ENCODE measurements at regions not wholly inside any gene's neighbourhood (a gene's known extent, or its start where the extent isn't known, plus 50 kb on each side); places are given as distances from the start of the nearest gene placed in this dataset.
A peak's percentile ranks its signal among the peaks of the same experiment; 100 is the strongest.

GRCh38 chr14:85409481-85410210, 120.3 kb upstream of the FLRT2 start:
- DNase-seq (ENCODE audit: low read depth in 2 of 2) = no peak

- DNase-seq (ENCODE audit: low read depth in 2 of 2) = no peak
Measured at GRCh38 chr14:85412756-85413155, 117.2 kb upstream of the FLRT2 start.

GRCh38 chr14:85413836-85414526, 116.0 kb upstream of the FLRT2 start:
- no peak for DNase-seq (ENCODE audit: low read depth in 2 of 2)

DNA sequence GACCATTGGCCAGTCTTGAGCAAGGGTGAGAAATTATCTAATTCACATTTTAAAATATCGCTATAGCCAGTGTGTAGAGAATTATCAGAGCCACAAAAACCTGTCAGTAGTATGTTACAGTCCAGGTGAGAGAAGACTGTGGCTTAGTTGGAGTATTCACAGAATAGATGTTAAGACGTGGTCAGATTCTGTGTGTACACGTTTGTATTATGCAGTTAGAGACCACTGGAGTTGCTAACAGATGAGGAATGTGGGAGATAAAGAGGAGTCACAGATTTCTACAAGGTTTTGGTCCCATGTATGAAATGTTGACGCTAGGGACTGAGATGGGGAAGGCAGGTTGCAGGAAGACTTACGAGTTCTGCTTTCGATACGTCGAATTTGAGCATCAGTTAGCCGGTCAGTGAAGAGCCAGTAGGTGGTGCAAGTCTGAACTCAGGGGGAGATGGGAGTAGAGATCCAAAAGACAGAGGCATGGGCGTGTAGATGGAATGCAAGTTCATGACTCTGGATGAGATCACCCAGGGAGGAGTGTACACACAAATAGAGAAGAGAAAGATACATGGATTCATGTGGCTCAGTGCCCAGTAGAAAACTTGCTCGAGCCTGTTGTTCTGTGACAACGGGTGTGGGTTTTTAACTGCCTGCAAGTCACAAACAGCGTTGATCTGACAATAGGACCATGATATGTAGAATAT, 114.8 kb upstream of the FLRT2 start:
- DNase-seq (ENCODE audit: low read depth in 2 of 2) = peak; percentile 57 to 64

DNA sequence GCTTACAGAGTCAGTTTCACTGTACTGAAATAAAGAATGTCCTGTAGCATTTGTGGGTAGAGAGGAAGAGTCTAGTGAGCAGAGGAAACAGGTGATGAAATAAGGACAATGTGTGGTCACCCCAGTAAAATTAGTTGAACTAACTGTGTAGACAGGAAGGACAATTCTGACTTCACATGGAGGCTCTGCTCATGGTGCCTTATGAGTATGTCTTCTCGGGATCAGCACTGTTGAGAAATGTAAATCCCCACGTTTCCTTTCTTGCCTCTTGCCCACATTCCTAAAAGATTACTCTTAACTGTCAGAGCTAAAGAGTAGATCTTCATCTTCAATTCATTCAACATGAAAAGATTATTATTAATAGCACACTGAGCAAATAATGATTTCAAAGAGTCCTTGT, 113.2 kb upstream of the FLRT2 start:
- peak; percentile 34 to 40 for DNase-seq (ENCODE audit: low read depth in 2 of 2)

DNA sequence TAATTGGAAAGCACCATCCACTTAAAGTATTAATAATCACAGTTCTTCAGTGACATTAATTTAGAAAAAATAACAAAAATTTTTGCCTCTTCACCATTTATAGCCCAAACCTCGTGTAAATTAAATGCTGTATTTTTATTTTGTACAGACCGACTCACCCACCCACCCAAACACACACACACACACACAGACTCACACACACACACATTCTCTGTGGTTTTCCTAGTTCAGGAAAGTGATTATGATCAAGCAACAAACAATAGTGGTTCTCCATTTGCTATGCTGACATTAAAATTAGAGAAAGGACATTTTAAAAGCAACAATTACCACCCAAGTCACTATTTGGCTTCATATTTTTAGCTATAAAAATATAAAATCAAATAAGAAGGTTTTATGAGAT, 112.5 kb upstream of the FLRT2 start:
- DNase-seq (ENCODE audit: low read depth in 2 of 2) = no peak

- no peak for DNase-seq (ENCODE audit: low read depth in 2 of 2)
Measured at GRCh38 chr14:85418721-85419120, 111.2 kb upstream of the FLRT2 start.

GRCh38 chr14:85420278-85420677, 109.7 kb upstream of the FLRT2 start:
- DNase-seq (ENCODE audit: low read depth in 2 of 2) = no peak

DNA sequence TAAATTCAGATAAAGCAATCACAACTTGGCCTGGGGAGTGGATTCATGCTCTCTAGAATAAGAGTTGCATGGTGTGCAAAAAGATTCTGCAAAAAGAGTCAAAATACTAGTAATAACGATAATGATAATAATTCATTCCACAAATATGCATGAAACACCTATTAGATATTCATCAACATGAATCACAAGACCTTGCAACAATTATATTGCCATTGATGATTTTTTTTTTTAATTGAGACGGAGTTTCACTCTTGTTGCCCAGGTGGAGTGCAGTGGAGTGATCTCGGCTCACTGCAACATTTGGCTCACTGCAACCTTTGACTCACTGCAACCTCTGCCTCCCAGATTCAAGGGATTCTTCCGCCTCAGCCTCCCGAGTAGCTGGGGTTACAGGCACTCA, 109.2 kb upstream of the FLRT2 start:
- DNase-seq (ENCODE audit: low read depth in 2 of 2) = no peak

GRCh38 chr14:85421186-85421877, 108.6 kb upstream of the FLRT2 start:
- no peak for DNase-seq (ENCODE audit: low read depth in 2 of 2)

- DNase-seq (ENCODE audit: low read depth in 2 of 2) = no peak
Measured at GRCh38 chr14:85423889-85424288, 106.1 kb upstream of the FLRT2 start.

- DNase-seq (ENCODE audit: low read depth in 2 of 2) = no peak
Measured at GRCh38 chr14:85425507-85425906, 104.4 kb upstream of the FLRT2 start.

DNA sequence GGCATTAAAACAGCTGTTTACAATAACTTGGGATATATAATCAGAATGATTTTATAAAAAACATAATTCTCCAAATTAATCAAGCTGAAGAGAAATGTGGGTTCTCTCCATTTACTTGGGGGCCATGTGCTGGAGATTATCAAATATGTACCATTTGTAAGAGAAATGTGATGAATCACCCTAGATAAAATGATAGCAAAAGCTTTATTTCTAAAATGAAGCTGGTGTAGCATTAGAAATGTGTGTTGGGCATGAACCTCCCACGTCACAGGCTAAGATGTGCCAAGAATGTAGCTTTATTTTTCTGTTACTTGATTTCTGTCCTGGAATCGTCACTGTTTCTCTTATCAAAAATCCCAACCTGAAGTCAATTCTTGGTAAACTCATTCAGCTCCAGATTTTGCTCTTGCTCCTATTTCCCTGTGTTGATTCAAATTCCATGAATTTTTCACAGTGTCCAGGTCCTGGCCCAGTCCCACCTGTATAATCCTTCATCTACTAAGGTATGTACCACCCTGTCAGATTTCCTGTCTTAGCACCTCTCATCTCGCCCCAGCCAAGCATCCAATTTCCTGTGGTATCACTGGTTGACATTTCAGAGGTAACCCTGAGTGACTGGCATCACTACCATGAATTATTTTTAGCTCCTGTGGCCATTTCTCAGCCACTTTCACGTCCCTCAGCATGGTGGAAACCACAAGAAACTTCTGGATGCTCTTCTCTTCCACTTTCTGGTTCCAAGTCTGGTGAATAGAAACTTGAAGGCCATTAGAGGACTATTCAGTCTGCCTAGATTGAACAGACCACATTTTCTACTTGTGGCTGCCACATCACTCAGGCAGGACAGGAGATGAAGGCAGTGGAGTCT, 103.6 kb upstream of the FLRT2 start:
- no peak for DNase-seq (ENCODE audit: low read depth in 2 of 2)

- no peak for DNase-seq (ENCODE audit: low read depth in 2 of 2)
Measured at GRCh38 chr14:85428926-85429325, 101.0 kb upstream of the FLRT2 start.

DNA sequence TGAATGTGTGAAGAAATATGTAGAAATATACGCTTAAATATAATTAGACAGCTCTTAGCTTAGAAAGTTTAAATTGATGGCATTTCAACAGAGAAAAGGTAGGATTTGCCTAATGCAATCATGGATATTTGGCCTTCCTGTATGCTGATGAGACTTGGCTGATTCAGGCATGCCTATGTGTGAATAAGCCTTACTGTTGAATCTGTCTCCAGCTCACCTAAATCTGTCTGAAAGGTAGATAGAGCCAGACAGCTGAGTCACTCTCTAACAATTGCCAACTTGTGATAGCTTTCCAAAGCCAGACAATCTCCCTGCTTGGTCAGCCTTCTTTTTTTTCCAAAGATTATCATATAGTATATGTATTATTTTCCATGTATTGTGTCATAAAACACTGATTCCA, 92.8 kb upstream of the FLRT2 start:
- DNase-seq (ENCODE audit: low read depth in 2 of 2) = peak in 1 of 2 experiments; percentile 29

GRCh38 chr14:85438001-85438400, 91.9 kb upstream of the FLRT2 start:
- DNase-seq (ENCODE audit: low read depth in 2 of 2) = no peak

DNA sequence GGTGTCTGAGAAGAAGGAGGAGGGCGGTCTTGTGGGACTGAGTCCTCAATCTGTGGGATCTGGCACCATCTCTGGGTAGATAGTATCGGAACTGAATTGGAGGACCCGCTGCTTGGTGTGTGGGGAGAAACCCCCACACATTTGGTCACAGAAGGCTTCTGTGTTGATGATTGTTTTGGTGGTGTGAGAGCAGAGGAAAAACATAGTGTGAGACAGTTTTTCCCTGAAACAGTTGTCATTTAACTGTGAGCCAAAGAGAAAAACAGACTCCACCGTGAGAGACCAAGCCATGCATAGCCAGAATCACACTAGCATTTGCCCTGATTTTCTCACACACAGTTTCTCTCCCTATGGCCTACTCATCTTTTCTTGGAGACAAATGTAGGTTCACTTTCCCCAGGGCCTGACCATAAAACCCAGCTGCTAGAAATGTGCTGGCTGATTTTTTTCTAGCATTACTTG, 91.4 kb upstream of the FLRT2 start:
- DNase-seq (ENCODE audit: low read depth in 2 of 2) = no peak

- DNase-seq (ENCODE audit: low read depth in 2 of 2) = peak; percentile 46 to 48
Measured at GRCh38 chr14:85439696-85440328, 90.1 kb upstream of the FLRT2 start.

GRCh38 chr14:85441909-85442643, 87.9 kb upstream of the FLRT2 start:
- no peak for DNase-seq (ENCODE audit: low read depth in 2 of 2)

GRCh38 chr14:85442996-85443395, 86.9 kb upstream of the FLRT2 start:
- DNase-seq (ENCODE audit: low read depth in 2 of 2) = no peak

Measured in fibroblast of skin of left biceps (primary cell).